ENCODE measurements at regions not wholly inside any gene's neighbourhood (a gene's known extent, or its start where the extent isn't known, plus 50 kb on each side); places are given as distances from the start of the nearest gene placed in this dataset.
"Not testable (repeated sequence)": the region's sequence is repeated elsewhere in the genome, so short reads cannot be mapped to it uniquely, and the experiment has no call there.

GRCh38 chr2:238525990-238526389 is 99.3 kb downstream of the ASB1 start:
- no peaks in the 10 kb centered on the region for H3K4me1 ChIP-seq
- no peak overlapping the region for H3K4me3 ChIP-seq
- H3K27ac ChIP-seq = no peak overlapping the region
- peaks cover 0 to 44% (median 0%) of the 10 kb centered on the region in 7 donors for H3K27me3 ChIP-seq (replicated peaks in 1 of 7)
- no peak for DNase-seq
- intact Hi-C loops (cut with DNase I; ENCODE audit: low total_unique reads) = no loop called here
- 39 to 54% (median 47%) methylated on average over 7 of the region's 7 CpGs for WGBS, 5 donors
- TF ChIP-seq POLR2A (IDR thresholded peaks at IDR 0.05) (no peak), CTCF (IDR thresholded peaks at IDR 0.05 in 8 of 11, conservative IDR thresholded peaks at IDR 0.05 in 3 of 11) (no peak)
- H3K9me3 ChIP-seq = peaks cover under 1 to 13% (median 9%) of the 10 kb centered on the region in 8 donors
- H3K36me3 ChIP-seq = no peaks in the 10 kb centered on the region

- Histone ChIP-seq H3K27ac (no peak overlapping the region), H3K36me3 (no peaks in the 10 kb centered on the region), H3K4me3 (no peak overlapping the region), H3K9me3 (peaks cover 3 to 29% (median 24%) of the 10 kb centered on the region in 8 donors), H3K27me3 (replicated peaks in 1 of 7) (peaks cover 0 to 42% (median 0%) of the 10 kb centered on the region in 7 donors), H3K4me1 (no peaks in the 10 kb centered on the region)
- DNase-seq = no peak
- 50 to 81% (median 71%) methylated on average over 2 to 3 of the region's 3 CpGs for whole genome bisulfite sequencing, 5 donors
- intact Hi-C loops (cut with DNase I; ENCODE audit: low total_unique reads) = no loop called here
- TF ChIP-seq POLR2A (IDR thresholded peaks at IDR 0.05) = no peak
- no peak for TF ChIP-seq CTCF (IDR thresholded peaks at IDR 0.05 in 8 of 11, conservative IDR thresholded peaks at IDR 0.05 in 3 of 11)
- no peak for TF ChIP-seq POLR2AphosphoS5 (IDR thresholded peaks at IDR 0.05)
Measured at GRCh38 chr2:238527565-238527964, 100.8 kb downstream of the ASB1 start.

- TF ChIP-seq POLR2A (IDR thresholded peaks at IDR 0.05) = no peak
- no peak for TF ChIP-seq CTCF (IDR thresholded peaks at IDR 0.05 in 8 of 11, conservative IDR thresholded peaks at IDR 0.05 in 3 of 11)
- Histone ChIP-seq H3K27ac (no peak overlapping the region), H3K4me1 (no peaks in the 10 kb centered on the region), H3K36me3 (no peaks in the 10 kb centered on the region), H3K4me3 (no peak overlapping the region), H3K9me3 (peaks cover 3 to 43% (median 30%) of the 10 kb centered on the region in 8 donors), H3K27me3 (replicated peaks in 1 of 7) (peaks cover 0 to 26% (median 0%) of the 10 kb centered on the region in 7 donors)
- 76 to 84% (median 79%) methylated on average over 10 of the region's 10 CpGs for WGBS, 5 donors
- peak; percentile 25 for DNase-seq
- intact Hi-C loops (cut with DNase I; ENCODE audit: low total_unique reads) = no loop called here
Measured at GRCh38 chr2:238528953-238529781, 102.4 kb downstream of the ASB1 start.

GRCh38 chr2:238531017-238531645 is 104.4 kb downstream of the ASB1 start:
- H3K4me1 ChIP-seq; H3K27ac ChIP-seq; DNase-seq; H3K36me3 ChIP-seq; intact Hi-C loops (cut with DNase I; ENCODE audit: low total_unique reads); H3K4me3 ChIP-seq: not testable (repeated sequence)
- 72 to 78% (median 74%) methylated on average over 4 of the region's 4 CpGs for WGBS, 5 donors
- Histone ChIP-seq H3K9me3 (peaks cover 3 to 43% (median 31%) of the 10 kb centered on the region in 8 donors), H3K27me3 (replicated peaks in 1 of 7) (peaks cover 0 to 17% (median 0%) of the 10 kb centered on the region in 7 donors)

GRCh38 chr2:238543732-238544131 is 117.0 kb downstream of the ASB1 start:
- DNase-seq; H3K36me3 ChIP-seq; H3K27ac ChIP-seq; H3K4me1 ChIP-seq; intact Hi-C loops (cut with DNase I; ENCODE audit: low total_unique reads); H3K4me3 ChIP-seq: not testable (repeated sequence)
- 48 to 57% (median 55%) methylated on average over 2 to 3 of the region's 3 CpGs for WGBS, 5 donors
- peaks cover 0 to 72% (median 23%) of the 10 kb centered on the region in 8 donors for H3K9me3 ChIP-seq
- peaks cover 0 to 28% (median 0%) of the 10 kb centered on the region in 7 donors for H3K27me3 ChIP-seq (replicated peaks in 1 of 7)

Data from spleen (tissue), 11 donors.